DOHH2 (cell line): ENCODE measurements at regions not wholly inside any gene's neighbourhood (a gene's known extent, or its start where the extent isn't known, plus 50 kb on each side); places are given as distances from the start of the nearest gene placed in this dataset.

Experiments used
- H3F3A ChIP-seq: fragments of 200-600 bp; sonication (generic), shearing (Covaris generic); 2 replicates; pipeline ENCODE4 v1.6.0; 2016; ENCODE audit warnings: antibody characterized with exemption, mild to moderate bottlenecking; ENCODE audit not compliant: control insufficient read depth, insufficient read depth
- H3K27ac ChIP-seq: fragments of 200-600 bp; sonication (generic); 2 replicates; pipeline ENCODE4 v1.5.1; 2014; ENCODE audit warnings: low read depth, mild to moderate bottlenecking, low read length, moderate library complexity
- H3K27me3 ChIP-seq: fragments of 200-600 bp; sonication (generic); 2 replicates; pipeline ENCODE4 v1.6.1; 2014; ENCODE audit warnings: mild to moderate bottlenecking, low read length, mixed read lengths; ENCODE audit not compliant: control insufficient read depth
- H3K36me3 ChIP-seq: fragments of 200-600 bp; sonication (generic); 2 replicates; pipeline ENCODE4 v1.6.1; 2014; ENCODE audit warnings: mild to moderate bottlenecking, low read length, moderate library complexity, mixed read lengths; ENCODE audit not compliant: control insufficient read depth
- H3K4me1 ChIP-seq: fragments of 200-600 bp; sonication (generic); 2 replicates; pipeline ENCODE4 v1.6.1; 2014; ENCODE audit warnings: mild to moderate bottlenecking, low read length, mixed read lengths; ENCODE audit not compliant: control insufficient read depth
- H3K4me2 ChIP-seq: fragments of 200-600 bp; sonication (generic); 2 replicates; pipeline ENCODE4 v1.6.0; 2014; ENCODE audit warnings: mild to moderate bottlenecking, low read length, moderate library complexity
- H3K4me3 ChIP-seq: fragments of 200-600 bp; sonication (generic); 2 replicates; pipeline ENCODE4 v1.5.1; 2014; ENCODE audit warnings: mild to moderate bottlenecking, low read length, mixed read lengths
- H3K79me2 ChIP-seq: fragments of 200-600 bp; sonication (generic); 2 replicates; pipeline ENCODE4 v1.6.1; 2014; ENCODE audit warnings: mild to moderate bottlenecking, low read length, mixed read lengths; ENCODE audit not compliant: control insufficient read depth
- H3K9me2 ChIP-seq: fragments of 200-600 bp; sonication (generic); replicated peaks from 2 replicates; pipeline ENCODE4 v1.6.1; 2014; ENCODE audit warnings: mild to moderate bottlenecking, low read length, mixed read lengths; ENCODE audit not compliant: control insufficient read depth
- H3K9me3 ChIP-seq: fragments of 200-600 bp; sonication (generic); 2 replicates; pipeline ENCODE4 v1.6.1; 2014; ENCODE audit warnings: antibody characterized with exemption, low read length, mixed read lengths; ENCODE audit not compliant: control insufficient read depth, insufficient read depth
- H4K20me1 ChIP-seq: fragments of 200-600 bp; sonication (generic); 2 replicates; pipeline ENCODE4 v1.6.0; 2014; ENCODE audit warnings: low read depth, mild to moderate bottlenecking, antibody characterized with exemption, low read length, moderate library complexity; ENCODE audit not compliant: control insufficient read depth, insufficient read depth
- EZH2phosphoT487 ChIP-seq: fragments of 200-600 bp; sonication (generic); IDR thresholded peaks from 2 replicates; pipeline ENCODE4 v1.6.1; 2017; ENCODE audit warnings: borderline replicate concordance, mild to moderate bottlenecking, antibody characterized with exemption, low read length, moderate library complexity, mixed read lengths
- TF ChIP-seq, protein P1 (sequence below): fragments of 200-600 bp; sonication (generic); IDR thresholded peaks from one replicate; pipeline ENCODE4 v1.5.1; 2014; ENCODE audit warnings: antibody characterized with exemption, mild to moderate bottlenecking, low read depth, low read length; ENCODE audit not compliant: poor library complexity, severe bottlenecking

DNA sequence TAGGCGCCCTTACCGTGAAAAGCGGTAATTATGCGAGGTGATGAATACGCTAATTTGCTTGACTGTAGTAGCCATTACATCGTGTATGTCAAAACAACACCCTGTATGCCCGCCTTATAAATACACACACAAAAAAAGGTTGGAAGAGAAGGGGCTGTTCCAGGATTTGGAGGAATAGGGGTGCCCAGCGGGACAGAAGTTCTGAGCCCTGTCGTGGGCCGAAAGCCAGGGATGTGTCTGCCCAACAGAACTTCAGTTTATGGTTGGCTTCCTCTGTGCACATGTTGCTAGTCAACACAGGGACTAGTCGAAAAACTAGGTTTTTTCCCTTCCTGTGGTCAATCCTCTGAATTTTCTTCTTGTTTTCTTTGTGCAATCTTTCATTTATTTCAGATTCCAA lies 182.5 kb downstream of the ACKR3 start:
- Histone ChIP-seq H3K9me2 (no peaks in the 10 kb centered on the region), H3K27me3 (peaks cover 2% of the 10 kb centered on the region; the same call in 1 of the 2 replicates), H4K20me1 (no peaks in the 10 kb centered on the region), H3K36me3 (no peaks in the 10 kb centered on the region), H3K4me1 (peaks cover 14% of the 10 kb centered on the region), H3K4me2 (no peak overlapping the region), H3K9me3 (no peaks in the 10 kb centered on the region), H3K4me3 (no peak overlapping the region), H3K79me2 (no peaks in the 10 kb centered on the region), H3F3A (no peaks in the 10 kb centered on the region), H3K27ac (no peak overlapping the region)
- TF ChIP-seq, protein P1, sequence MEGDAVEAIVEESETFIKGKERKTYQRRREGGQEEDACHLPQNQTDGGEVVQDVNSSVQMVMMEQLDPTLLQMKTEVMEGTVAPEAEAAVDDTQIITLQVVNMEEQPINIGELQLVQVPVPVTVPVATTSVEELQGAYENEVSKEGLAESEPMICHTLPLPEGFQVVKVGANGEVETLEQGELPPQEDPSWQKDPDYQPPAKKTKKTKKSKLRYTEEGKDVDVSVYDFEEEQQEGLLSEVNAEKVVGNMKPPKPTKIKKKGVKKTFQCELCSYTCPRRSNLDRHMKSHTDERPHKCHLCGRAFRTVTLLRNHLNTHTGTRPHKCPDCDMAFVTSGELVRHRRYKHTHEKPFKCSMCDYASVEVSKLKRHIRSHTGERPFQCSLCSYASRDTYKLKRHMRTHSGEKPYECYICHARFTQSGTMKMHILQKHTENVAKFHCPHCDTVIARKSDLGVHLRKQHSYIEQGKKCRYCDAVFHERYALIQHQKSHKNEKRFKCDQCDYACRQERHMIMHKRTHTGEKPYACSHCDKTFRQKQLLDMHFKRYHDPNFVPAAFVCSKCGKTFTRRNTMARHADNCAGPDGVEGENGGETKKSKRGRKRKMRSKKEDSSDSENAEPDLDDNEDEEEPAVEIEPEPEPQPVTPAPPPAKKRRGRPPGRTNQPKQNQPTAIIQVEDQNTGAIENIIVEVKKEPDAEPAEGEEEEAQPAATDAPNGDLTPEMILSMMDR, result no peak
- no peak for TF ChIP-seq EZH2phosphoT487

DNA sequence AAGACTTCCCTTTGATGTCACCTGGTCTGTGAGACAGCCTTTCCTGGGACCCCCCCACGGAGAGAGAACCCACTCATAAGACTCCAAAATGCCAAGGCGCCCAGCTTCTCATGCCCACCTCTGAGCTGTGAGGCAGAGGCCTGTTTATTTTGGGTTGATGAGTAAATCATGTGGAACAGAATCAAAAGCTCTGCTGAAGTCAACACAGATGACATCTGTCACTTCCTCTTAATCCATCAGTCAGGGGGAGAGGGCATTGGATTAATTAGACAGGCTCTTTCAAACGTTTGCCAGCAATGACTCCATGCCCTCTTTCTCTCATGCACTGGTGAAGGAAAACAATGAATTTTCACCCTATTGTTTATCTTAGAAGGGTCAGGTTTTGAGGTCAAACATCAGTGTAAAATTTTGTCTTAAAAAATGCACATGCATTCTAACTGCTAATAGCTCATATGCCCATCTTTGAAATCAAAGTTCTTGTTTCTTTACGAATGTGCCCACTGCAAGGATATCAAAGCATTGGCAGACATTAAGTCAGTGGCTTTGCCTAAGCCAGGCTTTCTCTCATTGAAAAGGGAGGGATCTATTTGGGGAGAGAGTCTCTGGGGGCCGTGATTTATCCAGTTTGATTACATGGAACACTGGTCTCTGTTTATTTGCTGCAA lies 184.1 kb downstream of the ACKR3 start:
- no peak overlapping the region for H3K4me3 ChIP-seq
- no peaks in the 10 kb centered on the region for H3K36me3 ChIP-seq
- H4K20me1 ChIP-seq, result no peaks in the 10 kb centered on the region
- H3K79me2 ChIP-seq, result no peaks in the 10 kb centered on the region
- TF ChIP-seq, protein P1, result no peak
- no peak for TF ChIP-seq EZH2phosphoT487
- H3K9me2 ChIP-seq, result no peaks in the 10 kb centered on the region
- H3K27me3 ChIP-seq, result peaks cover 6% of the 10 kb centered on the region; the same call in 1 of the 2 replicates
- peaks cover 14% of the 10 kb centered on the region for H3K4me1 ChIP-seq
- H3K27ac ChIP-seq, result no peak overlapping the region
- no peaks in the 10 kb centered on the region for H3K9me3 ChIP-seq
- H3F3A ChIP-seq, result no peaks in the 10 kb centered on the region
- H3K4me2 ChIP-seq, result peak overlapping the region; percentile 26; the same call in 1 of the 2 replicates

DNA sequence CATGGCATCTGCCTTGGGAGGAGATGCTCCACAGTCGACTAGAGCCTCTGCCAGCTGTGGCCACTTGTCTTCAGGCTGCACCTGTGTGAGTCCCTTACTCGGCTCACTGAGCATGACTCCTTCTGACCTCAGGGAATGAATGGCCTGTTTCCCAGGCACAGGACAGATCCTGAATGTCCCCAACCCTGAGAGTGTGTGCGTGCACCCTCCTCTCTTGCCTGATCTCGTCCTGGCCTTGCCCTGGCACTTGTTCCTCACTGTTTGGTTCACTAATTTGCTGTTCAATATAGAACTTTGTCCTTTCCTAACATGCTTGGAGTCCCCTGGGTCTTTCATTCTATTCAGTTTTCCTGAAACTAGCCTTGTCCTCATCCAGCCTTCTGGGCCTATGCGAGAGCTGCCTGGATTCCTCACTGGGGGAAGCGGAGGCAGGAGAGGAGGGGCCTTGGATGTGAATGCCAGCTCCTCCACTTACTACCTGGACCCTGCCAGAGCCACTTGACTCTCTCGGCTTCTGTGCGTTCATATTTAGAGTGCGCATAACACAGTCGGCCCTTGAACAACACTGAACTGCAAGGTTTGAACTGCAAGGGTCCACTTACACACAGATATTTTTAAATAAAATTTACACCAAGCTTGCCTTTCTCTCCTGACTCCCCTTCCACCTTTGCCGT lies 184.8 kb downstream of the ACKR3 start:
- H3K4me1 ChIP-seq, result peaks cover 14% of the 10 kb centered on the region
- no peaks in the 10 kb centered on the region for H3F3A ChIP-seq
- H3K4me2 ChIP-seq, result no peak overlapping the region
- H3K27me3 ChIP-seq, result peaks cover 7% of the 10 kb centered on the region; the same call in 1 of the 2 replicates
- H3K9me2 ChIP-seq, result no peaks in the 10 kb centered on the region
- no peaks in the 10 kb centered on the region for H4K20me1 ChIP-seq
- no peaks in the 10 kb centered on the region for H3K79me2 ChIP-seq
- TF ChIP-seq EZH2phosphoT487, result no peak
- TF ChIP-seq, protein P1, result no peak
- no peaks in the 10 kb centered on the region for H3K9me3 ChIP-seq
- H3K4me3 ChIP-seq, result no peak overlapping the region
- H3K36me3 ChIP-seq, result no peaks in the 10 kb centered on the region
- H3K27ac ChIP-seq, result no peak overlapping the region
